Astrocyte of the cerebellum (primary cell): ENCODE measurements at regions not wholly inside any gene's neighbourhood (a gene's known extent, or its start where the extent isn't known, plus 50 kb on each side); places are given as distances from the start of the nearest gene placed in this dataset.
"Not testable (repeated sequence)": the region's sequence is repeated elsewhere in the genome, so short reads cannot be mapped to it uniquely, and the experiment has no call there.

ENCODE experiments used
- DNase-seq: peaks from one replicate; pipeline ENCODE4 v3.0.0-alpha.2; 2011; ENCODE audit warnings: low read depth
- H3K4me3 ChIP-seq: 2 replicates; pipeline ENCODE4 v1.5.1; 2011; ENCODE audit warnings: mild to moderate bottlenecking, low read depth, low read length, moderate library complexity
- CTCF ChIP-seq: IDR thresholded peaks from 2 replicates; pipeline ENCODE4 v1.5.1; 2012; ENCODE audit warnings: low read length, low read depth, moderate library complexity, mild to moderate bottlenecking; ENCODE audit errors: missing control alignments
- in situ Hi-C: cut with HindIII; loops from 2 replicates; pipeline ENCODE4 v1.10.0; 2017; ENCODE audit warnings: low sequenced_read_pairs

GRCh38 chr22:23501261-23501619 is 78.8 kb downstream of the IGLL1 start:
- no peak for TF ChIP-seq CTCF
- in situ Hi-C loops, result no loop called here
- H3K4me3 ChIP-seq, result no peak overlapping the region
- no peak for DNase-seq

DNA sequence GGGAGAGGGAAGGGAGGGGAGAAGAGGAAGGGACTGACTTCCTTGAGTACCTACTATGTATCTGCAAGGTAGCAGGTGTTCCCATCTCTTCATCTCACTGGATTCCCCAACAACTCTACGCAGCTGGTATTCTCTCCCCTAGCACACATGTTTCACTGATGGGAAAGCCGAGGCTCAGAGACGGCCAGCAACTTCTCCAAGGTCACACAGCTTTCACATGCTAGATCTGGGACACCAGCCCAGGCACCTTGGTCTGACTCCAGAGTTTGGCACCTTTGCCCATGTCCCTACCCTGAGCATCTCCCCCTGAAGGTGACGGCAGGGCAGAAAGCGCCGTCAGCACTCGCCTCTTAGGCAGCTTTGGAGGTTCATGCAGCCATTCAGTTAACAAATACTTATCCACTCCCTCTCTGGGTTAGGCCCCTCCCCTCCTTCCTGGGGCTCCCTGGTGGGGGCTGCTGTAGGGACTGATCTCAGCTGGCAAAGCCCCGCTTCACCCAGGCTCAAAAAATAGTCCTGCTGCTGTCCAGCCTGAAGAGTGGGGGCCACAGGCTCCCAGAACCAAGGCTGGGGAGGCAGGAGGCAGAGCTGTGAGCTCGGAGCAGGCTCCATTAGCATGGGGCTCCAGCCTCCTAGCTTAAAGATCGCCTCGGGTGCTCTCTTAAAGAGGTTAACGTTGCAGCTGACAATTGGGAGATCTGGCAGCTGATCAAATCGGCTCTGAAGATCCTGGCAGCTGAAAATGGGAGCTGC is 79.4 kb downstream of the IGLL1 start:
- no peak for TF ChIP-seq CTCF
- in situ Hi-C loops, result no loop called here
- DNase-seq, result no peak
- no peak overlapping the region for H3K4me3 ChIP-seq

- DNase-seq, result no peak
- no peak overlapping the region for H3K4me3 ChIP-seq
- no peak for TF ChIP-seq CTCF
- in situ Hi-C loops, result no loop called here
These were observed 80.1 kb downstream of the IGLL1 start for GRCh38 chr22:23499845-23500500.

DNA sequence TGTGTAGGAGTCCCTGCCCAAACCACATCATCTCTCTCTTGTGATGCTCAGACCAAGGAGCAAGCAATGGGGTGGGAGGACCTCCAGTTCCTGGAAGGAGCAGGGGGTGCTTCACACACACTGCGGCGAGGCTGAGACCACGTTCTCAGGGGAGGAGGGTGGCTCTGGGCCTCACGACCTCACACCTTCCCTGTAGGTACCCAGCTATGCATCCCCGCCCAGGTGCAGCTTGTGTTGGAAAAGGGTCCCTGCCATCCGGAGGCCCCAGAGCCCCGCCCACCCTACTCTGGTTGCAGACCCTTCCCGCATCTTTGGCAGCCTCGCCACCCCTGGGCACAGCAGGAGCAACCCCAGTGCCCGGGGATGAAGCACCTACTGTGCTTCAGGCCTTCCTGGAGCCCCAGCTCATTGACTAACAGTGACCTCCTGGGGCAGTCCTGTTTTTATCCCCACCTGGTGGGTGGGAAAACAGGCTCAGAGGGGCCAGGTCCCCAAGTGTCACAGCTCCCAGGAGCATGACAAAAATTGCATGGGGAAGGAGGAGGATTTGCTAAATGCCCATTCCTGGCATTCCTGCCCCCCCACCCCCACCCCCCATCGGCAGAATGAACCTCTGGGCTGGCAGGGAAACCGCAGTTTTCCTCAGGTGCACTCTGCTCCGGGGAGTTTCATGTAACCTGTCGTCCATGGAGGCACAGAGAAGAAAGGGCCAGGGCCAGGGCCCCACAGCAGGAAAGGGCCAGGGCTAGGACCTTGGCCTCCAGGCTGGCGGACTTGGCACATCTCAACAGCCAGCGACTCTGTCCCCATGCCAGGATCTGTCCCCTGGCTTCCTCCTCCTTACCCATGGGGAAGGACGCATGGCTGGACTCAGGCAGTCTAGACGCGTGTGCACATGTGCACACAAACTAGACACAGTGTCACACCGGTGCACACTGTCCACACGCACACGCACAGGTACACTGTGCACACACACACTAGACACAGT is 81.0 kb downstream of the IGLL1 start:
- TF ChIP-seq CTCF, result no peak
- in situ Hi-C loops, result no loop called here
- no peak for DNase-seq
- no peak overlapping the region for H3K4me3 ChIP-seq

DNA sequence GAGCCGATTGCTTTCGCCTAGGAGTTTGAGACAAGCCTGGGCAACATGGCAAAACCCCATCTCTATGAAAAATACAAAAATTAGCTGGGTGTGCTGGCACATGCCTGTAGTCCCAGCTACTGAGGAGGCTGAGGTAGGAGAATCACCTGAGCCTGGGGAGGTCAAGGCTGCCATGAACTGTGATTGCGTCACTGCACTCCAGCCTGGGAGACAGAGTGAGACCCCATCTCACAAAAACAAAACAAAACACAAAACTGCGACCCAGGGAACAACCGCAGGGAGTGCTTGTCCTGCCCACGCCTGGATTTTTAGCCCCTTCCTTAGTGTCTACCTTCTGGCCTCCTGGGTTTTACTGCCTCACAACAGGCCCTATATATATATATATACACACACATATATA is 82.2 kb downstream of the IGLL1 start:
- DNase-seq, H3K4me3 ChIP-seq, in situ Hi-C loops: not testable (repeated sequence)

GRCh38 chr22:23497016-23497885 is 82.8 kb downstream of the IGLL1 start:
- DNase-seq, result no peak
- in situ Hi-C loops, result no loop called here
- H3K4me3 ChIP-seq, result no peak overlapping the region
- TF ChIP-seq CTCF, result no peak
